ENCODE measurements at regions not wholly inside any gene's neighbourhood (a gene's known extent, or its start where the extent isn't known, plus 50 kb on each side); places are given as distances from the start of the nearest gene placed in this dataset.
"Not testable (repeated sequence)": the region's sequence is repeated elsewhere in the genome, so short reads cannot be mapped to it uniquely, and the experiment has no call there.

DNA sequence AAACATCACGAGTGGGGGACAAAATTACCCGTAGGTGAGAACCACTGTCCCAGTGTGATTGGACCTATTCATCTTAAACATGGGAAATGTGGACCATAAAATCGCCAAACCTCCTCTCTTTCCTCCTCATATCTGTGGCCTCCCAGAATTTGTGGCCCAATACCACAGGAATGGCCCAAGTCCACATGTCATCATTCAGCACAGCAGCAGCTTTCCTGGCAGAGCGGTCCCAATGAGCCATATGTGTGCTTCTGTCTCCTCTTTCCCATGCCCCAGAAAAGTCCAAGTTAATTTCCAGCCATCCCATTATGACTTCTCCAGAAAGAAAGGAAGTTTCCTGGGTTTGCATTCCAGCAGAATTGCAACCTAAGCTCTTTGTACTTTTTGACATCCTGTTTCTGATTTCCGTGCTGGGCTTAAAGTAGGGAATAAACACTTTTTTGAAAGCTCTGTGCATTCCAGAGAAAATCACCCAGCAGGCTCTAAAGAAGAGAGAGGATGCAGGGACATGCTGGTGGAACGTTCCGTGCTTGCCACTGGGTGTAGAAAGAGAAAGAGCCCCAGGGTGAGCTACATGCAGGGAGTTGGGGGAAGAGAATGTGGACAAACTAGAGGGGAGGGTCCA is 259.4 kb upstream of the PROK2 start:
- Mint-ChIP-seq H3K27me3 (peaks cover under 1% of the 10 kb centered on the region), H3K4me1 (no peaks in the 10 kb centered on the region), H3K36me3 (no peaks in the 10 kb centered on the region), H3K4me3 (no peak overlapping the region), H3K27ac (no peak overlapping the region), H3K9me3 (no peaks in the 10 kb centered on the region)
- no peak for DNase-seq

- no peak overlapping the region for H3K4me3 Mint-ChIP-seq
- no peak for DNase-seq
- no peaks in the 10 kb centered on the region for H3K9me3 Mint-ChIP-seq
- no peaks in the 10 kb centered on the region for H3K4me1 Mint-ChIP-seq
- peaks cover 8% of the 10 kb centered on the region for H3K27me3 Mint-ChIP-seq
- H3K27ac Mint-ChIP-seq = no peak overlapping the region
- no peaks in the 10 kb centered on the region for H3K36me3 Mint-ChIP-seq
Observed at GRCh38 chr3:72043204-72044133, 258.5 kb upstream of the PROK2 start.

GRCh38 chr3:72042397-72043203 is 257.7 kb upstream of the PROK2 start:
- H3K4me1 Mint-ChIP-seq = no peaks in the 10 kb centered on the region
- H3K9me3 Mint-ChIP-seq = no peaks in the 10 kb centered on the region
- no peak overlapping the region for H3K27ac Mint-ChIP-seq

DNA sequence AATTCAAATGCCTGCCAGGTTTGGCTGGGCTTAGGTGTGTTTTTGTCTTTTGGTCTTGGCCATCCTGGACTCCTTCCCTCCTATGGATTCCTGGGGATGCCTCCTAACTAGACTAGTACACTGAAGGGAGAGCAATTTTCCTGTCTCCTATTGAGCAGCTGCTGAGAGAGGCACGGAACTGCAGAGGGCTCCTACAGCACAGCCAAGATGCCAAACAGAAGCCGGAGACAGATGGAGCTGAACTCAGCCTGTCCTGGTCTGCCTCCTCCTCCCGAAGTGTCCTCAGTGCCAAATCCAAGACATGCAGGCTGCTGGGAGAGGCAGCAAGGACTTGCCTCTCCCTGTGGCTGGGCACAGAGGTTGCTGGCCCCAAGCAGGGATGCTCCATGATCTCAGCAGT is 256.6 kb upstream of the PROK2 start:
- peaks cover 2% of the 10 kb centered on the region for H3K9me3 Mint-ChIP-seq

More at GRCh38 chr3:72042397-72043203, 257.7 kb upstream of the PROK2 start:
- no peaks in the 10 kb centered on the region for H3K36me3 Mint-ChIP-seq
- no peak for DNase-seq
- no peak overlapping the region for H3K4me3 Mint-ChIP-seq
- H3K27me3 Mint-ChIP-seq = peaks cover 15% of the 10 kb centered on the region

DNA sequence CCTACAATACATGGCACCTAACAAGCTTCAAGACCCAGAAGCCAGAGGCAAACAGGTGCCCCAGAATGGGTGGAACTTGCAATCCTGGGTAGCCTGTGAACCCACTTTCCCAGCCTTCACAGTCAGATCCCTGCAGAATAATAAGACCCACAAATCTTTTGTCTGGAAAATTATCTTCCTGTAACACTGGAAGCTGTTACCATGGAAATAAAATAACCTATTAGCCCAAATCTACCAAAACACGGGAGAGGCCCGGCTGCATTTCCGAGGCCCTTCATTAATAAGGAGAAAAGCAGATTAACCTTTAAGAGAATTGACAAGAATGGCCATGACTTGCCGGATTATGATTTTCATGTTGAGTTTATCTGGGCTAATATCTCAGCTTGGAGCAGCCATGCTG is 256.1 kb upstream of the PROK2 start:
- H3K4me3 Mint-ChIP-seq = no peak overlapping the region
- H3K27ac Mint-ChIP-seq = no peak overlapping the region
- H3K9me3 Mint-ChIP-seq = peaks cover 2% of the 10 kb centered on the region
- H3K4me1 Mint-ChIP-seq = no peaks in the 10 kb centered on the region
- peaks cover 19% of the 10 kb centered on the region for H3K27me3 Mint-ChIP-seq
- DNase-seq = no peak
- no peaks in the 10 kb centered on the region for H3K36me3 Mint-ChIP-seq

More for the DNA sequence above, 256.6 kb upstream of the PROK2 start:
- H3K27me3 Mint-ChIP-seq = peaks cover 19% of the 10 kb centered on the region
- H3K4me3 Mint-ChIP-seq = no peak overlapping the region
- no peaks in the 10 kb centered on the region for H3K4me1 Mint-ChIP-seq
- no peak for DNase-seq
- H3K27ac Mint-ChIP-seq = no peak overlapping the region
- no peaks in the 10 kb centered on the region for H3K36me3 Mint-ChIP-seq

- Mint-ChIP-seq H3K27ac (no peak overlapping the region), H3K4me1 (no peaks in the 10 kb centered on the region), H3K9me3 (peaks cover 2% of the 10 kb centered on the region), H3K4me3 (no peak overlapping the region), H3K27me3 (peaks cover 19% of the 10 kb centered on the region), H3K36me3 (no peaks in the 10 kb centered on the region)
- no peak for DNase-seq
Observed at GRCh38 chr3:72039677-72040076, 254.7 kb upstream of the PROK2 start.

DNA sequence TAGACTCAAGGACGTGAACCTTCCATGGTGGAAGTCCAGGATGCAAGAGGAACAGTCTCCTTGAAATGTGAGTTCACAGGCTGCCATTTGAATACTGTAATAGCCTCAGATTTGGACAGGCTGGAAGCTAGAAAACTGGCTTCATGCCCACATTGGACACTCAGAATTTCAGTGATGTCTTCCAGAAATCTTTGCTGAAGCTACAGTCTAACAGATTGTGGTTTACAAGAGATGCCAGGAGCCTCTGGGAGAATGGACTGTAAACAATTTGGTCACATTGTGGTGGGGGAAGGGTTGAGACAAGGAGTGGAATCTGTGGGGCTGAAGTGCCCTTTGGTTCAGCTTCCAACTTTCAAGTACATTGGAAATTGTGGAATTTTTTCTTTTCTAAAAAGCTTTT is 252.0 kb upstream of the PROK2 start:
- H3K4me3 Mint-ChIP-seq = no peak overlapping the region
- peaks cover 19% of the 10 kb centered on the region for H3K27me3 Mint-ChIP-seq
- H3K36me3 Mint-ChIP-seq = no peaks in the 10 kb centered on the region
- peaks cover 3% of the 10 kb centered on the region for H3K4me1 Mint-ChIP-seq
- peaks cover 2% of the 10 kb centered on the region for H3K9me3 Mint-ChIP-seq
- no peak overlapping the region for H3K27ac Mint-ChIP-seq
- no peak for DNase-seq

DNA sequence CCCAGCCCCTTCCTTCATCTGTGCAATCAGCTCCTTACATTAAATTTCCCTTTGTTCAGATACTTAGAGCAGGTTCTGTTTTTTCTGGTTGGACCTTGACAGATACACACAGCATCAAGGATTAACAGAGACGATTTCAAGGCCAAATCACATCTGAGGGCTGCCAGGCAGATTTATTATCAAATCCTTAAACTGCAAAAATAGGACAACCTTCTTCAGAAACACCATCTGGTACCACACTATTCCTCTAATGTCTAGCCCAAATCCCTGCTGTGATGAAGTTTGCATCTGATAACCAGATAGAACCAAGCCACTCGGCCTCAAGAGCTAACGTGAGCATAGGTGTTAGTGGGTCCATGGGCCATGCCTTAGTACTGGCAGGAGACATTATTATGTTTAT is 250.7 kb upstream of the PROK2 start:
- no peaks in the 10 kb centered on the region for H3K36me3 Mint-ChIP-seq
- DNase-seq = no peak
- H3K9me3 Mint-ChIP-seq = peaks cover 2% of the 10 kb centered on the region
- peaks cover 3% of the 10 kb centered on the region for H3K4me1 Mint-ChIP-seq
- H3K27ac Mint-ChIP-seq = no peak overlapping the region
- H3K4me3 Mint-ChIP-seq = no peak overlapping the region
- H3K27me3 Mint-ChIP-seq = peaks cover 19% of the 10 kb centered on the region

DNA sequence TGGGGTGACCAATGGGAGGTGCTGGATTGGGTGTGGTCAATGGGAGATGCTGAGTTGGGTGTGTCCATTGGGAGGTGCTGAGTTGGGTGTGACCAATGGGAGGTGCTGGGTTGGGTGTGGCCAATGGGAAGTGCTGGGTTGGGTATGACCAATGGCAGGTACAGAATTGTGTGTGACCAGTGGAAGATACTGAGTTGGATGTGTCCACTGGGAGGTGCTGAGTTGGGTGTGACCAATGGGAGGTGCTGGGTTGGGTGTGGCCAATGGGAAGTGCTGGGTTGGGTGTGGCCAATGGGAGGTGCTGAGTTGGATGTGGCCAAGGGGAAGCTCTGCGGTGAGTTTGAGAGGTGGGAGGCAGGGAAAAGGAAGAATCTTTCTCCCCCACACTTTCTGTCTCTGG is 250.0 kb upstream of the PROK2 start:
- no peak overlapping the region for H3K27ac Mint-ChIP-seq
- no peak for DNase-seq
- no peak overlapping the region for H3K4me3 Mint-ChIP-seq
- H3K36me3 Mint-ChIP-seq = no peaks in the 10 kb centered on the region
- peaks cover 3% of the 10 kb centered on the region for H3K4me1 Mint-ChIP-seq
- H3K9me3 Mint-ChIP-seq = peaks cover 2% of the 10 kb centered on the region
- peaks cover 19% of the 10 kb centered on the region for H3K27me3 Mint-ChIP-seq

GRCh38 chr3:72033666-72034428 is 248.9 kb upstream of the PROK2 start:
- peaks cover 2% of the 10 kb centered on the region for H3K9me3 Mint-ChIP-seq
- peaks cover 3% of the 10 kb centered on the region for H3K4me1 Mint-ChIP-seq
- H3K27ac Mint-ChIP-seq = no peak overlapping the region
- H3K36me3 Mint-ChIP-seq = no peaks in the 10 kb centered on the region
- H3K27me3 Mint-ChIP-seq = peaks cover 14% of the 10 kb centered on the region
- no peak overlapping the region for H3K4me3 Mint-ChIP-seq
- no peak for DNase-seq

DNA sequence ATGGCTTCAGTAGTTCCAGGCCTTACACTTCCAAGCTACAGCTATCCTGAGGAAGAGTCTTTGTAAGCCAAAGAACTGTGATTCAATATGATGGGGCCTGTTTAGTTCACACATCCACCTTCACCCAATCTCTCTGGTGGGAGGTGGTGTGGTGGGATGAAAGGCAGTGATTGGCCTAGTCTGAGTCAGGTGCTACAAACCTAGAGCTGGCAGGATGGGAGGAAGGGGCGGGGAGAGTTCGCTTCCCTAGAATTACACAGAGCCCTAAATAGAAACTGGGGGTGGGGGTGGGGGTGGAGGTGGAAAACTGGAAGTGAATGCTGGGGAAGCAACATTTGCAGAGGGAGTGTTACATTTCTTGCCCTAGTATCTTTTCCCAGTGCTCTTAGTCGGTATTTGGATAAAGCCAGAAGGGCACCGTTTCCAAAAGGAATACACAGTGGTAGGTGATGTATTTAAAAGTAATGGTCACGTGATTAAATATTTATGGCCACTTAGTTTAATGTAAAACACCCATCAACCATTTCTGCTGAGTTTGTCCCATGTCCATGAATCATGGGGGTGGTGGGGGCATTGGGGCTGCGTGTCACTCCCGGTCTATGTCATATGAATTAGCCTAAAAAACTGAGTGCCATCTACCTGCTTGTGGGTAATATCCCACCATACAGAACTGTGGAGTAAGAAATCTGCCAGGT is 247.6 kb upstream of the PROK2 start:
- no peak overlapping the region for H3K4me3 Mint-ChIP-seq
- no peak for DNase-seq
- no peak overlapping the region for H3K27ac Mint-ChIP-seq
- H3K9me3 Mint-ChIP-seq = peaks cover 2% of the 10 kb centered on the region
- no peaks in the 10 kb centered on the region for H3K36me3 Mint-ChIP-seq
- H3K27me3 Mint-ChIP-seq = peaks cover 4% of the 10 kb centered on the region
- H3K4me1 Mint-ChIP-seq = peaks cover 3% of the 10 kb centered on the region

DNA sequence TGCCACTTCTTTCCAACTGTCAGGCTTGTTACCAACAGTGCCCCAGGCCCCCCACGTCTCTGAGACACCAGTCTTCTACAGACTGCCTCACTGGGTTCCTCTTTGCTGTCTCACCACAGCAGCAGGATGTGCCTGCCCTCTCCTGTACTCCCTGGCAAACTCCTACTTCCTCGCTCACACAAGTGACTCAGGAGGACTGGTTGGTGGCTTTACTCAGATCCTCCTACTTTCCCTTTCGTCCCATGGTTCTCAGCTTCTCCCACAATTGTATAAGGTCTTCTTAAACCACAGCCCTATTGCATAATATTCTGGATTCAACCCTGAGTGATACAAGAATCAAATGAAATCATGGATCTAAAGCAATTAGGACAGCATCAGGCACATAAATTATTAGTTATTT is 246.6 kb upstream of the PROK2 start:
- Mint-ChIP-seq H3K27ac (no peak overlapping the region), H3K4me1 (peaks cover 3% of the 10 kb centered on the region), H3K9me3 (no peaks in the 10 kb centered on the region), H3K36me3 (no peaks in the 10 kb centered on the region), H3K27me3 (no peaks in the 10 kb centered on the region), H3K4me3 (no peak overlapping the region)
- no peak for DNase-seq

GRCh38 chr3:72030296-72030695 is 245.3 kb upstream of the PROK2 start:
- H3K9me3 Mint-ChIP-seq, DNase-seq, H3K4me3 Mint-ChIP-seq, H3K27me3 Mint-ChIP-seq, H3K36me3 Mint-ChIP-seq, H3K27ac Mint-ChIP-seq, H3K4me1 Mint-ChIP-seq: not testable (repeated sequence)

GRCh38 chr3:72028726-72029125 is 243.8 kb upstream of the PROK2 start:
- not testable (repeated sequence) for H3K27me3 Mint-ChIP-seq, DNase-seq, H3K4me3 Mint-ChIP-seq, H3K9me3 Mint-ChIP-seq, H3K27ac Mint-ChIP-seq, H3K4me1 Mint-ChIP-seq, H3K36me3 Mint-ChIP-seq

Measured in activated naive CD8-positive, alpha-beta T cell treated with anti-CD3 and anti-CD28 coated beads for 36 hours (primary cell).